GM23338 (cell line): ENCODE measurements at regions not wholly inside any gene's neighbourhood (a gene's known extent, or its start where the extent isn't known, plus 50 kb on each side); places are given as distances from the start of the nearest gene placed in this dataset.

Source experiments
- ATAC-seq: fragments of 200-7000 bp; cut with Tn5 transposase; 3 replicates; pipeline ENCODE4 v1.9.1; 2020
- DNase-seq: peaks from one replicate; pipeline ENCODE4 v3.0.0-alpha.2; 2015; ENCODE audit warnings: low spot score
- H2AFZ ChIP-seq: fragments of 200-600 bp; sonication (generic); 2 replicates; pipeline ENCODE4 v1.8.0; 2016; ENCODE audit warnings: antibody characterized with exemption, mild to moderate bottlenecking, moderate library complexity
- H3F3A ChIP-seq: fragments of 200-600 bp; sonication (generic); replicated peaks from 2 replicates; pipeline ENCODE4 v1.8.0; 2017; ENCODE audit warnings: antibody characterized with exemption, mixed run types, low read depth
- H3K27ac ChIP-seq: fragments of 200-600 bp; sonication (generic); 2 replicates; pipeline ENCODE4 v1.6.1; 2016; ENCODE audit warnings: low read depth
- H3K27me3 ChIP-seq: fragments of 200-600 bp; sonication (generic); 2 replicates; pipeline ENCODE4 v1.8.0; 2016; ENCODE audit warnings: mild to moderate bottlenecking, mixed run types, moderate library complexity; ENCODE audit not compliant: insufficient read depth
- H3K36me3 ChIP-seq: fragments of 200-600 bp; sonication (generic); 2 replicates; pipeline ENCODE4 v1.8.0; 2016; ENCODE audit warnings: mild to moderate bottlenecking; ENCODE audit not compliant: insufficient read depth
- H3K4me1 ChIP-seq: fragments of 200-600 bp; sonication (generic); 2 replicates; pipeline ENCODE4 v1.8.0; 2016; ENCODE audit warnings: mild to moderate bottlenecking, moderate library complexity; ENCODE audit not compliant: insufficient read depth
- H3K4me2 ChIP-seq: fragments of 200-600 bp; sonication (generic); 2 replicates; pipeline ENCODE4 v1.7.1; 2017; ENCODE audit warnings: mixed run types
- H3K4me3 ChIP-seq: fragments of 200-600 bp; sonication (generic); 2 replicates; pipeline ENCODE4 v1.6.1; 2016; ENCODE audit warnings: mixed run types
- H3K79me2 ChIP-seq: fragments of 200-600 bp; sonication (generic); replicated peaks from 2 replicates; pipeline ENCODE4 v1.8.0; 2017; ENCODE audit warnings: mild to moderate bottlenecking; ENCODE audit not compliant: insufficient read depth
- H3K9me2 ChIP-seq: fragments of 200-600 bp; sonication (generic); 2 replicates; pipeline ENCODE4 v1.8.0; 2017; ENCODE audit not compliant: insufficient read depth
- H4K20me1 ChIP-seq: fragments of 200-600 bp; sonication (generic); replicated peaks from 2 replicates; pipeline ENCODE4 v1.8.0; 2017; ENCODE audit warnings: mild to moderate bottlenecking; ENCODE audit not compliant: insufficient read depth
- H3K27ac Mint-ChIP-seq: 2 replicates; pipeline ENCODE4 v1.8.0; 2020; ENCODE audit warnings: inconsistent platforms, mild to moderate bottlenecking, moderate library complexity, mixed read lengths
- H3K27me3 Mint-ChIP-seq: 3 replicates; pipeline ENCODE4 v1.8.0; 2022; ENCODE audit warnings: low read depth, mild to moderate bottlenecking, moderate library complexity, mixed read lengths, inconsistent platforms; ENCODE audit not compliant: insufficient read depth, poor library complexity
- H3K36me3 Mint-ChIP-seq: 3 replicates; pipeline ENCODE4 v1.8.0; 2021; ENCODE audit warnings: low read depth, mild to moderate bottlenecking, inconsistent platforms, moderate library complexity, mixed read lengths
- H3K4me1 Mint-ChIP-seq: 3 replicates; pipeline ENCODE4 v1.8.0; 2020; ENCODE audit warnings: mild to moderate bottlenecking, inconsistent platforms, mixed read lengths
- H3K4me3 Mint-ChIP-seq: 3 replicates; pipeline ENCODE4 v1.8.0; 2021; ENCODE audit warnings: moderate library complexity, mild to moderate bottlenecking, inconsistent platforms, mixed read lengths
- H3K9me3 Mint-ChIP-seq: 3 replicates; pipeline ENCODE4 v1.8.0; 2020; ENCODE audit warnings: moderate library complexity, mild to moderate bottlenecking, inconsistent platforms, mixed read lengths
- CREB1 ChIP-seq: fragments of 250-450 bp; sonication (Bioruptor Pico); IDR thresholded peaks from 2 replicates; pipeline ENCODE4 v1.5.0; 2020; ENCODE audit warnings: low read depth, mild to moderate bottlenecking, moderate library complexity
- EZH2 ChIP-seq: fragments of 200-600 bp; sonication (generic); IDR thresholded peaks from one replicate; pipeline ENCODE4 v1.8.0; 2017; ENCODE audit warnings: antibody characterized with exemption, mild to moderate bottlenecking, low read depth; ENCODE audit not compliant: unreplicated experiment
- EZH2phosphoT487 ChIP-seq: fragments of 200-600 bp; sonication (generic); IDR thresholded peaks from one replicate; pipeline ENCODE4 v1.8.1; 2018; ENCODE audit warnings: antibody characterized with exemption; ENCODE audit not compliant: unreplicated experiment
- JUNB ChIP-seq: IDR thresholded peaks from one replicate; pipeline ENCODE4 v1.6.1; 2016; ENCODE audit warnings: antibody characterized with exemption; ENCODE audit not compliant: unreplicated experiment
- NANOG ChIP-seq: IDR thresholded peaks from 2 replicates; pipeline ENCODE4 v1.6.1; 2016; ENCODE audit warnings: antibody characterized with exemption, borderline replicate concordance
- POLR2AphosphoS5 ChIP-seq: IDR thresholded peaks from 2 replicates; pipeline ENCODE4 v1.6.1; 2016; ENCODE audit warnings: antibody characterized with exemption, low read depth
- STAT1 ChIP-seq: IDR thresholded peaks from one replicate; pipeline ENCODE4 v1.6.1; 2016; ENCODE audit warnings: antibody characterized with exemption; ENCODE audit not compliant: unreplicated experiment
- ZNF114 ChIP-seq: fragments of 250-450 bp; sonication (Bioruptor Pico); IDR thresholded peaks from 2 replicates; pipeline ENCODE4 v1.5.0; 2020; ENCODE audit warnings: mild to moderate bottlenecking, moderate library complexity
- ZNF331 ChIP-seq: fragments of 250-450 bp; sonication (Bioruptor Pico); IDR thresholded peaks from 2 replicates; pipeline ENCODE4 v1.5.0; 2020; ENCODE audit warnings: low read depth, mild to moderate bottlenecking, moderate library complexity
- TF ChIP-seq, protein P1 (sequence below): fragments of 250-450 bp; sonication (Bioruptor Pico); IDR thresholded peaks from 2 replicates; pipeline ENCODE4 v1.5.0; 2020; ENCODE audit warnings: mild to moderate bottlenecking, moderate library complexity
- TF ChIP-seq, protein P2 (sequence below): IDR thresholded peaks from 2 replicates; pipeline ENCODE4 v1.6.1; 2016; ENCODE audit warnings: antibody characterized with exemption
- TF ChIP-seq, protein P3 (sequence below): IDR thresholded peaks from one replicate; pipeline ENCODE4 v1.6.1; 2018; ENCODE audit warnings: antibody characterized with exemption; ENCODE audit not compliant: unreplicated experiment
- TF ChIP-seq, protein P4 (sequence below), 2 experiments: fragments of 200-600 bp in 1 of 2; sonication (generic) in 1 of 2; conservative IDR thresholded peaks; 2 replicates each; pipeline versions ENCODE4 v1.5.1 to v1.6.1; 2016 to 2017; ENCODE audit warnings: antibody characterized with exemption in 2 of 2, low read depth in 2 of 2, mild to moderate bottlenecking in 2 of 2, moderate library complexity in 1 of 2

DNA sequence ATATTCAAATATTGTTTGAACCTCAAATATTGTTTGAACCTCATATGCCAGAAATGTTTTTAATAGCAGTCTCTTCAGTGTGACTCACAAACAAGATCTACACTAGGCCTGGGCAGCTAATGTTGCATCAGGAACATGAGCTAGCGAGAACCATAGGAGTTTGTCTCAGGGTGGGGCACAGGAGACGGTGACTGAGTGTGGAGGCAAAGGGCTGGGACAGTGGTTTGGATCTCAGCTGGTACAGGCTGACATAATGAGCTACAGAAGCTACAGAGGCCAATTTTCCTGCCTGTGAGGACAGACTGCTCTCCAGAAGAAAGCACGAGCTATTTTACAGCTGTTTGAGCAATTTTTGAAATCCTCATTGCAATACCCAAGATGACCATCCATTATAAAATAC lies 224.7 kb downstream of the CENPC start:
- Histone ChIP-seq H3K79me2 (no peaks in the 10 kb centered on the region), H2AFZ (no peak overlapping the region), H3K27me3 (no peaks in the 10 kb centered on the region), H3K4me2 (no peak overlapping the region), H4K20me1 (no peaks in the 10 kb centered on the region), H3K36me3 (no peaks in the 10 kb centered on the region), H3K4me1 (no peaks in the 10 kb centered on the region), H3K9me2 (no peaks in the 10 kb centered on the region), H3K4me3 (no peak overlapping the region), H3F3A (no peaks in the 10 kb centered on the region), H3K27ac (no peak overlapping the region)
- Mint-ChIP-seq H3K27me3 (no peaks in the 10 kb centered on the region), H3K27ac (0 out of 2 replicates have a peak overlapping the region, but pooled peaks have one; percentile 52), H3K4me1 (peaks cover 7% of the 10 kb centered on the region; the same call in 2 of the 3 replicates), H3K9me3 (peaks cover 25% of the 10 kb centered on the region), H3K4me3 (no peak overlapping the region), H3K36me3 (peaks cover 13% of the 10 kb centered on the region; the same call in 2 of the 3 replicates)
- TF ChIP-seq EZH2: no peak
- no peak for TF ChIP-seq ZNF331
- TF ChIP-seq, protein P1, sequence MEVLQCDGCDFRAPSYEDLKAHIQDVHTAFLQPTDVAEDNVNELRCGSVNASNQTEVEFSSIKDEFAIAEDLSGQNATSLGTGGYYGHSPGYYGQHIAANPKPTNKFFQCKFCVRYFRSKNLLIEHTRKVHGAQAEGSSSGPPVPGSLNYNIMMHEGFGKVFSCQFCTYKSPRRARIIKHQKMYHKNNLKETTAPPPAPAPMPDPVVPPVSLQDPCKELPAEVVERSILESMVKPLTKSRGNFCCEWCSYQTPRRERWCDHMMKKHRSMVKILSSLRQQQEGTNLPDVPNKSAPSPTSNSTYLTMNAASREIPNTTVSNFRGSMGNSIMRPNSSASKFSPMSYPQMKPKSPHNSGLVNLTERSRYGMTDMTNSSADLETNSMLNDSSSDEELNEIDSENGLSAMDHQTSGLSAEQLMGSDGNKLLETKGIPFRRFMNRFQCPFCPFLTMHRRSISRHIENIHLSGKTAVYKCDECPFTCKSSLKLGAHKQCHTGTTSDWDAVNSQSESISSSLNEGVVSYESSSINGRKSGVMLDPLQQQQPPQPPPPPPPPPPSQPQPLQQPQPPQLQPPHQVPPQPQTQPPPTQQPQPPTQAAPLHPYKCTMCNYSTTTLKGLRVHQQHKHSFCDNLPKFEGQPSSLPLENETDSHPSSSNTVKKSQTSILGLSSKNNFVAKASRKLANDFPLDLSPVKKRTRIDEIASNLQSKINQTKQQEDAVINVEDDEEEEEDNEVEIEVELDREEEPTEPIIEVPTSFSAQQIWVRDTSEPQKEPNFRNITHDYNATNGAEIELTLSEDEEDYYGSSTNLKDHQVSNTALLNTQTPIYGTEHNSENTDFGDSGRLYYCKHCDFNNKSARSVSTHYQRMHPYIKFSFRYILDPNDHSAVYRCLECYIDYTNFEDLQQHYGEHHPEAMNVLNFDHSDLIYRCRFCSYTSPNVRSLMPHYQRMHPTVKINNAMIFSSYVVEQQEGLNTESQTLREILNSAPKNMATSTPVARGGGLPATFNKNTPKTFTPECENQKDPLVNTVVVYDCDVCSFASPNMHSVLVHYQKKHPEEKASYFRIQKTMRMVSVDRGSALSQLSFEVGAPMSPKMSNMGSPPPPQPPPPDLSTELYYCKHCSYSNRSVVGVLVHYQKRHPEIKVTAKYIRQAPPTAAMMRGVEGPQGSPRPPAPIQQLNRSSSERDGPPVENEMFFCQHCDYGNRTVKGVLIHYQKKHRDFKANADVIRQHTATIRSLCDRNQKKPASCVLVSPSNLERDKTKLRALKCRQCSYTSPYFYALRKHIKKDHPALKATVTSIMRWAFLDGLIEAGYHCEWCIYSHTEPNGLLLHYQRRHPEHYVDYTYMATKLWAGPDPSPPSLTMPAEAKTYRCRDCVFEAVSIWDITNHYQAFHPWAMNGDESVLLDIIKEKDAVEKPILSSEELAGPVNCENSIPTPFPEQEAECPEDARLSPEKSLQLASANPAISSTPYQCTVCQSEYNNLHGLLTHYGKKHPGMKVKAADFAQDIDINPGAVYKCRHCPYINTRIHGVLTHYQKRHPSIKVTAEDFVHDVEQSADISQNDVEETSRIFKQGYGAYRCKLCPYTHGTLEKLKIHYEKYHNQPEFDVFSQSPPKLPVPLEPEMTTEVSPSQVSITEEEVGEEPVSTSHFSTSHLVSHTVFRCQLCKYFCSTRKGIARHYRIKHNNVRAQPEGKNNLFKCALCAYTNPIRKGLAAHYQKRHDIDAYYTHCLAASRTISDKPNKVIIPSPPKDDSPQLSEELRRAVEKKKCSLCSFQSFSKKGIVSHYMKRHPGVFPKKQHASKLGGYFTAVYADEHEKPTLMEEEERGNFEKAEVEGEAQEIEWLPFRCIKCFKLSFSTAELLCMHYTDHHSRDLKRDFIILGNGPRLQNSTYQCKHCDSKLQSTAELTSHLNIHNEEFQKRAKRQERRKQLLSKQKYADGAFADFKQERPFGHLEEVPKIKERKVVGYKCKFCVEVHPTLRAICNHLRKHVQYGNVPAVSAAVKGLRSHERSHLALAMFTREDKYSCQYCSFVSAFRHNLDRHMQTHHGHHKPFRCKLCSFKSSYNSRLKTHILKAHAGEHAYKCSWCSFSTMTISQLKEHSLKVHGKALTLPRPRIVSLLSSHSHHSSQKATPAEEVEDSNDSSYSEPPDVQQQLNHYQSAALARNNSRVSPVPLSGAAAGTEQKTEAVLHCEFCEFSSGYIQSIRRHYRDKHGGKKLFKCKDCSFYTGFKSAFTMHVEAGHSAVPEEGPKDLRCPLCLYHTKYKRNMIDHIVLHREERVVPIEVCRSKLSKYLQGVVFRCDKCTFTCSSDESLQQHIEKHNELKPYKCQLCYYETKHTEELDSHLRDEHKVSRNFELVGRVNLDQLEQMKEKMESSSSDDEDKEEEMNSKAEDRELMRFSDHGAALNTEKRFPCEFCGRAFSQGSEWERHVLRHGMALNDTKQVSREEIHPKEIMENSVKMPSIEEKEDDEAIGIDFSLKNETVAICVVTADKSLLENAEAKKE (CRISPR knock-in tag): no peak
- TF ChIP-seq NANOG: no peak
- TF ChIP-seq CREB1: no peak
- TF ChIP-seq, protein P2, sequence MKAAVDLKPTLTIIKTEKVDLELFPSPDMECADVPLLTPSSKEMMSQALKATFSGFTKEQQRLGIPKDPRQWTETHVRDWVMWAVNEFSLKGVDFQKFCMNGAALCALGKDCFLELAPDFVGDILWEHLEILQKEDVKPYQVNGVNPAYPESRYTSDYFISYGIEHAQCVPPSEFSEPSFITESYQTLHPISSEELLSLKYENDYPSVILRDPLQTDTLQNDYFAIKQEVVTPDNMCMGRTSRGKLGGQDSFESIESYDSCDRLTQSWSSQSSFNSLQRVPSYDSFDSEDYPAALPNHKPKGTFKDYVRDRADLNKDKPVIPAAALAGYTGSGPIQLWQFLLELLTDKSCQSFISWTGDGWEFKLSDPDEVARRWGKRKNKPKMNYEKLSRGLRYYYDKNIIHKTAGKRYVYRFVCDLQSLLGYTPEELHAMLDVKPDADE: no peak
- TF ChIP-seq, protein P3, sequence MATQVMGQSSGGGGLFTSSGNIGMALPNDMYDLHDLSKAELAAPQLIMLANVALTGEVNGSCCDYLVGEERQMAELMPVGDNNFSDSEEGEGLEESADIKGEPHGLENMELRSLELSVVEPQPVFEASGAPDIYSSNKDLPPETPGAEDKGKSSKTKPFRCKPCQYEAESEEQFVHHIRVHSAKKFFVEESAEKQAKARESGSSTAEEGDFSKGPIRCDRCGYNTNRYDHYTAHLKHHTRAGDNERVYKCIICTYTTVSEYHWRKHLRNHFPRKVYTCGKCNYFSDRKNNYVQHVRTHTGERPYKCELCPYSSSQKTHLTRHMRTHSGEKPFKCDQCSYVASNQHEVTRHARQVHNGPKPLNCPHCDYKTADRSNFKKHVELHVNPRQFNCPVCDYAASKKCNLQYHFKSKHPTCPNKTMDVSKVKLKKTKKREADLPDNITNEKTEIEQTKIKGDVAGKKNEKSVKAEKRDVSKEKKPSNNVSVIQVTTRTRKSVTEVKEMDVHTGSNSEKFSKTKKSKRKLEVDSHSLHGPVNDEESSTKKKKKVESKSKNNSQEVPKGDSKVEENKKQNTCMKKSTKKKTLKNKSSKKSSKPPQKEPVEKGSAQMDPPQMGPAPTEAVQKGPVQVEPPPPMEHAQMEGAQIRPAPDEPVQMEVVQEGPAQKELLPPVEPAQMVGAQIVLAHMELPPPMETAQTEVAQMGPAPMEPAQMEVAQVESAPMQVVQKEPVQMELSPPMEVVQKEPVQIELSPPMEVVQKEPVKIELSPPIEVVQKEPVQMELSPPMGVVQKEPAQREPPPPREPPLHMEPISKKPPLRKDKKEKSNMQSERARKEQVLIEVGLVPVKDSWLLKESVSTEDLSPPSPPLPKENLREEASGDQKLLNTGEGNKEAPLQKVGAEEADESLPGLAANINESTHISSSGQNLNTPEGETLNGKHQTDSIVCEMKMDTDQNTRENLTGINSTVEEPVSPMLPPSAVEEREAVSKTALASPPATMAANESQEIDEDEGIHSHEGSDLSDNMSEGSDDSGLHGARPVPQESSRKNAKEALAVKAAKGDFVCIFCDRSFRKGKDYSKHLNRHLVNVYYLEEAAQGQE: no peak
- TF ChIP-seq ZNF114 (CRISPR knock-in tag): no peak
- TF ChIP-seq, protein P4, sequence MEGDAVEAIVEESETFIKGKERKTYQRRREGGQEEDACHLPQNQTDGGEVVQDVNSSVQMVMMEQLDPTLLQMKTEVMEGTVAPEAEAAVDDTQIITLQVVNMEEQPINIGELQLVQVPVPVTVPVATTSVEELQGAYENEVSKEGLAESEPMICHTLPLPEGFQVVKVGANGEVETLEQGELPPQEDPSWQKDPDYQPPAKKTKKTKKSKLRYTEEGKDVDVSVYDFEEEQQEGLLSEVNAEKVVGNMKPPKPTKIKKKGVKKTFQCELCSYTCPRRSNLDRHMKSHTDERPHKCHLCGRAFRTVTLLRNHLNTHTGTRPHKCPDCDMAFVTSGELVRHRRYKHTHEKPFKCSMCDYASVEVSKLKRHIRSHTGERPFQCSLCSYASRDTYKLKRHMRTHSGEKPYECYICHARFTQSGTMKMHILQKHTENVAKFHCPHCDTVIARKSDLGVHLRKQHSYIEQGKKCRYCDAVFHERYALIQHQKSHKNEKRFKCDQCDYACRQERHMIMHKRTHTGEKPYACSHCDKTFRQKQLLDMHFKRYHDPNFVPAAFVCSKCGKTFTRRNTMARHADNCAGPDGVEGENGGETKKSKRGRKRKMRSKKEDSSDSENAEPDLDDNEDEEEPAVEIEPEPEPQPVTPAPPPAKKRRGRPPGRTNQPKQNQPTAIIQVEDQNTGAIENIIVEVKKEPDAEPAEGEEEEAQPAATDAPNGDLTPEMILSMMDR (conservative IDR thresholded peaks at IDR 0.05; ENCODE audit: low read depth in 2 of 2): no peak
- no peak for TF ChIP-seq EZH2phosphoT487
- no peak for TF ChIP-seq POLR2AphosphoS5
- TF ChIP-seq JUNB: no peak
- TF ChIP-seq STAT1: no peak
- ATAC-seq (no peak), DNase-seq (no peak)
